Peyer's patch (tissue), 4 donors: ENCODE measurements at regions not wholly inside any gene's neighbourhood (a gene's known extent, or its start where the extent isn't known, plus 50 kb on each side); places are given as distances from the start of the nearest gene placed in this dataset.

Experiments
- CTCF ChIP-seq, 6 experiments: fragments of 450-650 bp in 4 of 6; fragments of 200-600 bp in 2 of 6; sonication (generic) in 1 of 6; IDR thresholded peaks; one replicate each; pipeline ENCODE4 v1.5.1; 2017 to 2019; ENCODE audit warnings: antibody characterized with exemption in 6 of 6, mild to moderate bottlenecking in 3 of 6, moderate library complexity in 1 of 6
- POLR2A ChIP-seq, 2 donors: fragments of 450-650 bp; IDR thresholded peaks; one replicate each; pipeline ENCODE4 v1.5.1; 2017; ENCODE audit warnings: antibody characterized with exemption in 2 of 2, mild to moderate bottlenecking in 2 of 2, moderate library complexity in 2 of 2

- TF ChIP-seq CTCF (IDR thresholded peaks at IDR 0.05) (no peak), POLR2A (IDR thresholded peaks at IDR 0.05) (no peak)
These were observed 512.6 kb downstream of the MRPL39 start for GRCh38 chr21:25094695-25095094.
